MCF 10A (cell line): ENCODE measurements at regions not wholly inside any gene's neighbourhood (a gene's known extent, or its start where the extent isn't known, plus 50 kb on each side); places are given as distances from the start of the nearest gene placed in this dataset.

ENCODE experiments used
- BruUV-seq: library from RNA; stranded (reverse); fragments of 400-500 nt; replicated peaks from 2 replicates; lab custom pipeline; 2021; lab: Mats Ljungman, UMichigan
- CTCF ChIA-PET: fragments of 300-600 bp; sonication (Branson Sonifier 250); formaldehyde crosslinking; extraction: SDS; loops from one replicate; lab custom pipeline; 2021; ENCODE audit warnings: antibody characterized with exemption, inconsistent platforms; lab: Yijun Ruan, JAX
- POLR2A ChIA-PET: fragments of 300-600, 350-650 bp; sonication (Branson Sonifier 250); formaldehyde crosslinking; extraction: SDS; loops from one replicate; lab custom pipeline; 2020; ENCODE audit warnings: antibody characterized with exemption, inconsistent platforms; lab: Yijun Ruan, JAX
- DNase-seq: peaks from one replicate; pipeline ENCODE4 v3.0.0-alpha.2; 2018; ENCODE audit not compliant: unreplicated experiment
- H3K27ac Mint-ChIP-seq: one replicate; pipeline ENCODE4 v1.8.0; 2022; ENCODE audit warnings: mild to moderate bottlenecking, low read depth, mixed read lengths; ENCODE audit not compliant: unreplicated experiment
- H3K27me3 Mint-ChIP-seq: one replicate; pipeline ENCODE4 v1.8.0; 2022; ENCODE audit warnings: mixed read lengths; ENCODE audit not compliant: insufficient read depth, unreplicated experiment
- H3K36me3 Mint-ChIP-seq: one replicate; pipeline ENCODE4 v1.8.0; 2022; ENCODE audit warnings: mild to moderate bottlenecking, moderate library complexity, mixed read lengths; ENCODE audit not compliant: insufficient read depth, unreplicated experiment
- H3K4me1 Mint-ChIP-seq: one replicate; pipeline ENCODE4 v1.8.0; 2022; ENCODE audit warnings: mixed read lengths; ENCODE audit not compliant: insufficient read depth, unreplicated experiment
- H3K4me3 Mint-ChIP-seq: one replicate; pipeline ENCODE4 v1.8.0; 2022; ENCODE audit warnings: mild to moderate bottlenecking, moderate library complexity, mixed read lengths; ENCODE audit not compliant: unreplicated experiment
- H3K9me3 Mint-ChIP-seq: one replicate; pipeline ENCODE4 v1.8.0; 2022; ENCODE audit warnings: mixed read lengths; ENCODE audit not compliant: unreplicated experiment
- CTCF ChIP-seq: fragments of 200-600 bp; IDR thresholded peaks from one replicate; pipeline ENCODE4 v1.8.0; 2022; ENCODE audit warnings: antibody characterized with exemption, mild to moderate bottlenecking; ENCODE audit not compliant: unreplicated experiment
- intact Hi-C: fragments of 100-400 bp; cut with micrococcal nuclease; formaldehyde crosslinking; loops from 2 replicates; pipeline ENCODE4 v1.14.1; 2022

- Mint-ChIP-seq H3K4me1 (no peaks in the 10 kb centered on the region), H3K27ac (no peak overlapping the region), H3K9me3 (no peaks in the 10 kb centered on the region), H3K4me3 (no peak overlapping the region), H3K36me3 (no peaks in the 10 kb centered on the region), H3K27me3 (no peaks in the 10 kb centered on the region)
- ChIA-PET CTCF (interaction anchor here (0.7 to 1.6 kb wide), 4 partner anchors 25 to 126 kb away, joined by 3 to 7 read pairs (median 4); no protein-coding TSS in a partner anchor), POLR2A (no interaction called here)
- TF ChIP-seq CTCF = no peak
- no TSS peak for BruUV-seq
- intact Hi-C loops = no loop called here
- no peak for DNase-seq
Measured at GRCh38 chr18:24702001-24702515, 241.6 kb downstream of the HRH4 start.

GRCh38 chr18:24703316-24703715 is 242.9 kb downstream of the HRH4 start:
- no peak for TF ChIP-seq CTCF
- no peaks in the 10 kb centered on the region for H3K9me3 Mint-ChIP-seq
- no peak overlapping the region for H3K27ac Mint-ChIP-seq
- H3K36me3 Mint-ChIP-seq = no peaks in the 10 kb centered on the region
- no TSS peak for BruUV-seq
- H3K27me3 Mint-ChIP-seq = no peaks in the 10 kb centered on the region
- H3K4me1 Mint-ChIP-seq = no peaks in the 10 kb centered on the region
- no peak for DNase-seq
- no peak overlapping the region for H3K4me3 Mint-ChIP-seq
- intact Hi-C loops = no loop called here
- ChIA-PET POLR2A (no interaction called here), CTCF (interaction anchor here (0.6 to 1.6 kb wide), 2 partner anchors 24 to 112 kb away, joined by 3 to 7 read pairs; no protein-coding TSS in a partner anchor)

DNA sequence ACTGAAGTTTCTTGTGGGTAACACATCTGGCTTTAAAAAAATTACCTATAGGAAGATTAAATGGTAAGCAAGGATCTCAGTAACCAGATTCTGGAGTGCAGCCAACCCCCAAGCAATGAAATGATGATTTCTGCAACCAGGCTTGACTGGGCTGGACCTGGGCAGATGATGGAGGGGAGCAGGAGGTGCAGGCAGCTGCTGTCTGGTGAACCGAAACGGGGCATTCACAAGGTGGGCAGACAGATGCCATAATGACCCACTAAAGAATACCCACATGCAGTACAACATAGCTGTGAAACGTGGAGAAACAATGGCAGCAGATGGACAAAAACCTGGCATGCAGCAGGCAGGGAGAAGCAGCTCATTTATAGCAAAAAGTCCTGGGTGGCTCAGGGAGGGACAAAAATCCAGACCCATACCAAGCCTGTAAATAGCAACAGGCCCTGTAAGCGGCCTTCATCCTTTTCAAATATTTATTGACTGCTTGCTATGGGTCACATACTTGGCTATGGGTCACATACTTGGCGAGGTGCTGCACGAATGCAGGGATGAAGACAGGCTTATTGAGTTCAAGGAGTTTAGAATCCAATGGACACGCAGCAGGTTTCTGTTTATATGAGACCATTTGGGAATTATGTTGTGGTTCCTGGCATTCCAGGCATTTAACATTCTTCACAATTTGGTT is 244.7 kb downstream of the HRH4 start:
- Mint-ChIP-seq H3K4me3 (no peak overlapping the region), H3K36me3 (no peaks in the 10 kb centered on the region), H3K27ac (no peak overlapping the region), H3K27me3 (no peaks in the 10 kb centered on the region), H3K9me3 (peaks cover 6% of the 10 kb centered on the region), H3K4me1 (no peaks in the 10 kb centered on the region)
- intact Hi-C loops = no loop called here
- no TSS peak for BruUV-seq
- TF ChIP-seq CTCF = no peak
- ChIA-PET CTCF (interaction anchor here (0.6 to 1.6 kb wide), 5 partner anchors 14 to 1268 kb away, joined by 3 to 5 read pairs (median 3); no protein-coding TSS in a partner anchor), POLR2A (interaction anchor here (1.3 kb wide), 1 partner anchor 11 kb away, joined by 3 read pairs; no protein-coding TSS in a partner anchor)
- DNase-seq = no peak

- no peak for TF ChIP-seq CTCF
- no peak for DNase-seq
- CTCF ChIA-PET = no interaction called here
- no peak overlapping the region for H3K27ac Mint-ChIP-seq
- no peak overlapping the region for H3K4me3 Mint-ChIP-seq
- BruUV-seq = no TSS peak
- intact Hi-C loops = no loop called here
- H3K27me3 Mint-ChIP-seq = no peaks in the 10 kb centered on the region
- H3K36me3 Mint-ChIP-seq = no peaks in the 10 kb centered on the region
- no peaks in the 10 kb centered on the region for H3K4me1 Mint-ChIP-seq
- POLR2A ChIA-PET = no interaction called here
- H3K9me3 Mint-ChIP-seq = peaks cover 6% of the 10 kb centered on the region
Measured at GRCh38 chr18:24710474-24710873, 250.0 kb downstream of the HRH4 start.
